Colonic mucosa (tissue), 4 donors: ENCODE measurements at regions not wholly inside any gene's neighbourhood (a gene's known extent, or its start where the extent isn't known, plus 50 kb on each side); places are given as distances from the start of the nearest gene placed in this dataset.

Source experiments
- DNase-seq: peaks from one replicate; pipeline ENCODE4 v3.0.0-alpha.2; 2020
- H3K27ac ChIP-seq: fragments of 200-600 bp; one replicate; pipeline ENCODE4 v1.8.0; 2021
- H3K27me3 ChIP-seq: fragments of 200-600 bp; one replicate; pipeline ENCODE4 v1.8.0; 2021
- H3K36me3 ChIP-seq: fragments of 200-600 bp; one replicate; pipeline ENCODE4 v1.8.0; 2021
- H3K4me1 ChIP-seq: fragments of 200-600 bp; one replicate; pipeline ENCODE4 v1.8.0; 2021; ENCODE audit warnings: mild to moderate bottlenecking
- H3K4me3 ChIP-seq: fragments of 200-600 bp; one replicate; pipeline ENCODE4 v1.8.0; 2021
- H3K9ac ChIP-seq, 2 donors: one replicate each; pipeline ENCODE4 v1.7.0; 2013; ENCODE audit warnings: control low read depth in 2 of 2, low read depth in 2 of 2, low read length in 2 of 2
- H3K9me3 ChIP-seq: fragments of 200-600 bp; one replicate; pipeline ENCODE4 v1.8.0; 2021
- intact Hi-C: fragments of 100-400 bp; cut with DNase I; formaldehyde crosslinking; loops from one replicate; pipeline ENCODE4 v1.14.1; 2022
- TF ChIP-seq, protein P1 (sequence below): fragments of 200-600 bp; IDR thresholded peaks from one replicate; pipeline ENCODE4 v1.8.0; 2022; ENCODE audit warnings: antibody characterized with exemption, mild to moderate bottlenecking
- donor health status: healthy.
- donor health status: DM: no; HTN: no; CAD: no.
- donor health status: DM: no; HTN: no; CAD: no.

DNA sequence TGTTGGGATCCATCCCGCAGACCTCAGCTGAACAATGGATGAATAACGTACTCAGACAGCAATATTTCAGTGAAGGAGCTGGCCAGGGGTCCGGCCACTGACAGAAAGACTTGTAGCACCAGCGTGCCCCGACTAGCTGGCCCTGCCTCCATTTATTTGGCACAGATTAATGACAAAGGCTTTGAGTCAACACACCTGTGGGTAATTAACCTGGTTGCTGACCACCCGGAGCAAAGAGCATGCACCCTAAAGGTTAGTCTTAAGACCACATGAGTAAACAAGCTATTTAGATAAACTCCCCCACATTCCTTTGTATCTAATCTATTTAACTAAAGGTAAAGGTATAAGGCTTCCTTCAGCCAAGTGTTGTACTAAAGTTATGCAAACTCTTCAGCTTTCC lies 868.6 kb downstream of the LRFN5 start:
- Histone ChIP-seq H3K27me3 (no peaks in the 10 kb centered on the region), H3K9me3 (no peaks in the 10 kb centered on the region)
- intact Hi-C loops: no loop called here

DNA sequence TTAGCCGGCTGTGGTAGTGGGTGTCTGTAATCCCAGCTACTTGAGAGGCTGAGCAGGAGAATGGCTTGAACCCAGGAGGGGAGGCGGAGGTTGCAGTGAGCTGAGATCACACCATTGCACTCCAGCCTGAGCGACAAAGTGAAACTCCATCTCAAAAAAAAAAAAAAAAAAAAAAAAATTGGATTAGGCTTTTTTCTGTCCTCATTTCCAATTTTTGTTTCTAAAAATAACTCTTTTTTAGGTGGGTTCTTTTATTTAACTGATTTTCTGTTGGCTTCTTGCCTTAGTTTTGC lies 863.7 kb downstream of the LRFN5 start:
- Histone ChIP-seq H3K4me1 (no peaks in the 10 kb centered on the region), H3K9me3 (no peaks in the 10 kb centered on the region), H3K9ac (no peak overlapping the region), H3K4me3 (no peak overlapping the region), H3K27me3 (no peaks in the 10 kb centered on the region), H3K36me3 (no peaks in the 10 kb centered on the region), H3K27ac (no peak overlapping the region)
- TF ChIP-seq, protein P1, sequence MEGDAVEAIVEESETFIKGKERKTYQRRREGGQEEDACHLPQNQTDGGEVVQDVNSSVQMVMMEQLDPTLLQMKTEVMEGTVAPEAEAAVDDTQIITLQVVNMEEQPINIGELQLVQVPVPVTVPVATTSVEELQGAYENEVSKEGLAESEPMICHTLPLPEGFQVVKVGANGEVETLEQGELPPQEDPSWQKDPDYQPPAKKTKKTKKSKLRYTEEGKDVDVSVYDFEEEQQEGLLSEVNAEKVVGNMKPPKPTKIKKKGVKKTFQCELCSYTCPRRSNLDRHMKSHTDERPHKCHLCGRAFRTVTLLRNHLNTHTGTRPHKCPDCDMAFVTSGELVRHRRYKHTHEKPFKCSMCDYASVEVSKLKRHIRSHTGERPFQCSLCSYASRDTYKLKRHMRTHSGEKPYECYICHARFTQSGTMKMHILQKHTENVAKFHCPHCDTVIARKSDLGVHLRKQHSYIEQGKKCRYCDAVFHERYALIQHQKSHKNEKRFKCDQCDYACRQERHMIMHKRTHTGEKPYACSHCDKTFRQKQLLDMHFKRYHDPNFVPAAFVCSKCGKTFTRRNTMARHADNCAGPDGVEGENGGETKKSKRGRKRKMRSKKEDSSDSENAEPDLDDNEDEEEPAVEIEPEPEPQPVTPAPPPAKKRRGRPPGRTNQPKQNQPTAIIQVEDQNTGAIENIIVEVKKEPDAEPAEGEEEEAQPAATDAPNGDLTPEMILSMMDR: no peak
- no peak for DNase-seq
- intact Hi-C loops: no loop called here

More for the DNA sequence above, 868.6 kb downstream of the LRFN5 start:
- no peaks in the 10 kb centered on the region for H3K4me1 ChIP-seq
- no peaks in the 10 kb centered on the region for H3K36me3 ChIP-seq
- TF ChIP-seq, protein P1: no peak
- no peak overlapping the region for H3K27ac ChIP-seq
- H3K4me3 ChIP-seq: no peak overlapping the region
- DNase-seq: no peak
- no peak overlapping the region for H3K9ac ChIP-seq

DNA sequence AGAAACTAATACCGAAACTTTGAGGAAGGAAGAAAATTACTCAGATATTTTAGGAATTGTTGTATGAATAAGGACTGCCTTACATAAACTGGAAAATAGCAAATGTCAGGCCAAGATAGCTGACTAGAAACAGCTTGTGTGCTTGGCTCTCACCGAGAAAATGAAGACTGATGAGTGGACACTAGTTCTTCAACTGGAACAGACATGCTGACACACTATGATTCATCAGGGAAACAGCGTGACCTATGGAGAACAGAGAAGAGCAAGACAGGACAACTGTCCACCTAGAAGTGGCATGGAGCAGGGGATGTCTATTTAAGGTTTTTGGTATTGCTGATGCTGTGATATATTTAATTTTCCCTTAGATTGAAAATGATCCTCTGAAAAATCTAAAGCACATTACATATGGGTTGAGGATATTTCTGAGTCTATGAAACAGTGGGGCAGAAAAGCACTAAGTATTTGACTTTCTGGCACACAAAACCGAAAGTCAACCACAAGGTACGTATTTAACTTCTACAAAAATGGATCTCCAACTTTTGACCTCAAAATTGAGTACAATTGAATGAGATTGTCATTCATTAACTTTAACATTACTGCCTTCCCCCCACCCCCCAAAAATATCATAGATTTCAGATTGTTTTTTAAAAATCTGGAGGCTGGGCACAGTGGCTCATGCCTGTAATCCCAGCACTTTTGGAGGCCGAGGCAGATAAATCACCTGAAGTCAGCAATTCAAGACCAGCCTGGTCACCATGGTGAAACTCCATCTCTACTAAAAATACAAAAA lies 863.2 kb downstream of the LRFN5 start:
- no peaks in the 10 kb centered on the region for H3K9me3 ChIP-seq

DNA sequence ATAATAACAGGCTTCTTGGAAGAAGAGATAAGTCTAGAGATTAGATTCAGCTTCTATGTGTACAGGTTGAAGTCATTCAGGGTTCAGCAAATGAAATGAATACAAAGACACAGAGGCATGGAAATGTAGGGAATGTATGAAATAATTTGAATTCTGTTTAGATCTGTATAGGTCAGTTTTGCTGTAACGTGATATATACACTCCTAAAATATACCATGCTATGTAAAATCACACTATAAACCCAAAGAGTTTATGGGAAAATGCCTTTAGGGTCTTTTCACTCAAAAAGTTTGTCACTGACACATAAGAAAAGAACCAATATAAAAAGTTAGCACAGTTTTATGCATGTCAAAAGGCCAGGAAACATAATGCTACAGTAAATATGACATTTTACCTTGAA lies 854.0 kb downstream of the LRFN5 start:
- Histone ChIP-seq H3K27ac (no peak overlapping the region), H3K27me3 (no peaks in the 10 kb centered on the region), H3K4me3 (no peak overlapping the region), H3K9ac (no peak overlapping the region), H3K4me1 (no peaks in the 10 kb centered on the region), H3K36me3 (no peaks in the 10 kb centered on the region), H3K9me3 (no peaks in the 10 kb centered on the region)
- intact Hi-C loops: no loop called here
- no peak for DNase-seq
- TF ChIP-seq, protein P1: no peak

More for the DNA sequence above, 863.2 kb downstream of the LRFN5 start:
- H3K27me3 ChIP-seq: no peaks in the 10 kb centered on the region
- no peak overlapping the region for H3K9ac ChIP-seq
- intact Hi-C loops: no loop called here
- no peak overlapping the region for H3K27ac ChIP-seq
- no peaks in the 10 kb centered on the region for H3K36me3 ChIP-seq
- H3K4me3 ChIP-seq: no peak overlapping the region
- H3K4me1 ChIP-seq: no peaks in the 10 kb centered on the region
- no peak for DNase-seq
- TF ChIP-seq, protein P1: no peak

DNA sequence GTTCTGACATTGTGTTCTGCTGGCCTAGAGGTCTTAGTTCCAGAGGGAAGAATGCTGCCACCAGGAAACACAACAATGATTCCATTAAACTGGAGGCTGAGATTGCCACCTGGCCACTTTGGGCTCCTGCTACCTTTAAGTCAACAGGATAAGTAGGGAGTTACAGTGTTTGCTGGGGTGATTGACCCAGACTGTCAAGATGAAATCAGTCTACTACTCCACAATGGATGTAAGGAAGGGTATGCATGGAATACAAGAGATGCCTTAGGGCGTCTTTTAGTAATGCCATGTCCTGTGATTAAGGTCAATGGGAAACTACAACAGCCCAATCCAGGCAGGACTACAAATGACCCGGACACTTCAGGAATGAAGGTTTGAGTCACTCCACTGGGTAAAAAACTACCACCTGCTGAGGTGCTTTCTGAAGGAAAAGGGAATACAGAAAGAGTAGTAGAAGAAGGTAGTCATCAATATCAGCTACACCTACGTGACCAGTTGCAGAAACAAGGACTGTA lies 852.6 kb downstream of the LRFN5 start:
- TF ChIP-seq, protein P1: no peak
- no peak overlapping the region for H3K27ac ChIP-seq
- intact Hi-C loops: no loop called here
- DNase-seq: no peak
- H3K27me3 ChIP-seq: no peaks in the 10 kb centered on the region
- no peaks in the 10 kb centered on the region for H3K4me1 ChIP-seq
- no peaks in the 10 kb centered on the region for H3K36me3 ChIP-seq
- no peak overlapping the region for H3K4me3 ChIP-seq
- H3K9ac ChIP-seq: no peak overlapping the region
- H3K9me3 ChIP-seq: no peaks in the 10 kb centered on the region
